Sigmoid colon (tissue), 6 donors: ENCODE measurements at regions not wholly inside any gene's neighbourhood (a gene's known extent, or its start where the extent isn't known, plus 50 kb on each side); places are given as distances from the start of the nearest gene placed in this dataset.

Experiments
- DNase-seq: peaks from one replicate; pipeline ENCODE4 v3.0.0-alpha.2; 2019
- H3K27ac ChIP-seq, 4 donors: fragments of 200-600 bp; sonication (generic); one replicate each; pipeline ENCODE4 v1.5.1; 2016 to 2019; ENCODE audit warnings: mild to moderate bottlenecking in 1 of 4
- H3K27me3 ChIP-seq, 3 donors: fragments of 200-600 bp; sonication (generic); one replicate each; pipeline ENCODE4 v1.5.1; 2019; ENCODE audit warnings: mild to moderate bottlenecking in 1 of 3
- H3K36me3 ChIP-seq, 4 donors: fragments of 200-600 bp; sonication (generic); one replicate each; pipeline ENCODE4 v1.5.1; 2016 to 2019
- H3K4me1 ChIP-seq, 4 donors: fragments of 200-600 bp; sonication (generic); one replicate each; pipeline ENCODE4 v1.5.1; 2017 to 2019
- H3K4me3 ChIP-seq, 4 donors: fragments of 200-600 bp; sonication (generic); one replicate each; pipeline ENCODE4 v1.5.1; 2017 to 2019; ENCODE audit warnings: mild to moderate bottlenecking in 2 of 4, moderate library complexity in 1 of 4
- H3K9me3 ChIP-seq, 4 donors: fragments of 200-600 bp in 3 of 4; sonication (generic) in 3 of 4; one replicate each; pipeline versions ENCODE4 v1.5.1 to v1.6.1; 2013 to 2019
- CTCF ChIP-seq, 4 experiments: fragments of 450-650 bp in 3 of 4; fragments of 200-600 bp in 1 of 4; IDR thresholded peaks; one replicate each; pipeline ENCODE4 v1.5.1; 2016 to 2019; ENCODE audit warnings: antibody characterized with exemption in 4 of 4, mild to moderate bottlenecking in 3 of 4, moderate library complexity in 2 of 4
- EP300 ChIP-seq, 4 donors: sonication (generic); formaldehyde crosslinking; IDR thresholded peaks; one replicate each; pipeline ENCODE4 v1.6.1; 2017; ENCODE audit warnings: antibody characterized with exemption in 4 of 4
- POLR2A ChIP-seq, 2 donors: fragments of 450-650 bp; IDR thresholded peaks; one replicate each; pipeline ENCODE4 v1.6.1; 2016; ENCODE audit warnings: antibody characterized with exemption in 2 of 2, mild to moderate bottlenecking in 2 of 2, moderate library complexity in 2 of 2
- POLR2AphosphoS5 ChIP-seq, 4 donors: sonication (generic); formaldehyde crosslinking; IDR thresholded peaks; one replicate each; pipeline ENCODE4 v1.6.1; 2017; ENCODE audit warnings: antibody characterized with exemption in 4 of 4
- WGBS, 2 donors: extraction: QIAGEN DNeasy Blood & Tissue Kit; methylation state at CpG; one replicate each; pipeline ENCODE4 v1.1.7; 2013; 5-methylcytosine and 5-hydroxymethylcytosine counted together
- intact Hi-C: fragments of 100-400 bp; cut with DNase I; formaldehyde crosslinking; loops from one replicate; pipeline ENCODE4 v1.15.1; 2023
- donor health status: healthy with polysubstance abuse.
- donor health status: healthy.

- Histone ChIP-seq H3K4me1 (no peaks in the 10 kb centered on the region), H3K4me3 (no peak overlapping the region), H3K36me3 (no peaks in the 10 kb centered on the region), H3K27ac (no peak overlapping the region), H3K27me3 (no peaks in the 10 kb centered on the region), H3K9me3 (no peaks in the 10 kb centered on the region)
- TF ChIP-seq POLR2A (IDR thresholded peaks at IDR 0.05) (no peak), EP300 (IDR thresholded peaks at IDR 0.05) (no peak), CTCF (IDR thresholded peaks at IDR 0.05) (no peak), POLR2AphosphoS5 (IDR thresholded peaks at IDR 0.05) (no peak)
- WGBS, 2 donors: 67 to 89% methylated on average over 6 of the region's 6 CpGs
- intact Hi-C loops: no loop called here
- no peak for DNase-seq
Measured at GRCh38 chrX:121504153-121504552, 456.7 kb downstream of the GLUD2 start.

GRCh38 chrX:121546317-121546716 is 498.9 kb downstream of the GLUD2 start:
- no peak for DNase-seq
- Histone ChIP-seq H3K36me3 (no peaks in the 10 kb centered on the region), H3K4me1 (no peaks in the 10 kb centered on the region), H3K9me3 (peaks cover 0 to 2% (median 0%) of the 10 kb centered on the region in 4 donors), H3K27ac (no peak overlapping the region), H3K27me3 (no peaks in the 10 kb centered on the region), H3K4me3 (no peak overlapping the region)
- 88 to 93% methylated on average over 1 of the region's 1 CpG for WGBS, 2 donors
- intact Hi-C loops: no loop called here
- TF ChIP-seq POLR2AphosphoS5 (IDR thresholded peaks at IDR 0.05) (no peak), CTCF (IDR thresholded peaks at IDR 0.05) (no peak), EP300 (IDR thresholded peaks at IDR 0.05) (no peak), POLR2A (IDR thresholded peaks at IDR 0.05) (no peak)

GRCh38 chrX:121558886-121559285 is 511.5 kb downstream of the GLUD2 start:
- H3K27ac ChIP-seq: no peak overlapping the region
- H3K36me3 ChIP-seq: no peaks in the 10 kb centered on the region
- DNase-seq: no peak
- H3K27me3 ChIP-seq: no peaks in the 10 kb centered on the region
- no peak for TF ChIP-seq CTCF (IDR thresholded peaks at IDR 0.05)
- TF ChIP-seq EP300 (IDR thresholded peaks at IDR 0.05): no peak
- no peak for TF ChIP-seq POLR2A (IDR thresholded peaks at IDR 0.05)
- TF ChIP-seq POLR2AphosphoS5 (IDR thresholded peaks at IDR 0.05): no peak
- H3K4me3 ChIP-seq: no peak overlapping the region
- H3K4me1 ChIP-seq: no peaks in the 10 kb centered on the region
- no peaks in the 10 kb centered on the region for H3K9me3 ChIP-seq
- 44 to 55% methylated on average over 2 of the region's 2 CpGs for WGBS, 2 donors
- intact Hi-C loops: no loop called here

- Histone ChIP-seq H3K4me1 (no peaks in the 10 kb centered on the region), H3K36me3 (no peaks in the 10 kb centered on the region), H3K27ac (no peak overlapping the region), H3K27me3 (no peaks in the 10 kb centered on the region), H3K9me3 (no peaks in the 10 kb centered on the region), H3K4me3 (no peak overlapping the region)
- no peak for TF ChIP-seq POLR2A (IDR thresholded peaks at IDR 0.05)
- TF ChIP-seq EP300 (IDR thresholded peaks at IDR 0.05): no peak
- no peak for TF ChIP-seq POLR2AphosphoS5 (IDR thresholded peaks at IDR 0.05)
- TF ChIP-seq CTCF (IDR thresholded peaks at IDR 0.05): no peak
- DNase-seq: no peak
- intact Hi-C loops: no loop called here
Measured at GRCh38 chrX:121562616-121563015, 515.2 kb downstream of the GLUD2 start.

GRCh38 chrX:121569609-121570008 is 522.2 kb downstream of the GLUD2 start:
- no peak for DNase-seq
- TF ChIP-seq CTCF (IDR thresholded peaks at IDR 0.05) (no peak), EP300 (IDR thresholded peaks at IDR 0.05) (no peak), POLR2A (IDR thresholded peaks at IDR 0.05) (no peak), POLR2AphosphoS5 (IDR thresholded peaks at IDR 0.05) (no peak)
- WGBS, 2 donors: 65 to 78% methylated on average over 4 of the region's 4 CpGs
- no peak overlapping the region for H3K27ac ChIP-seq
- H3K4me1 ChIP-seq: no peaks in the 10 kb centered on the region
- no peak overlapping the region for H3K4me3 ChIP-seq
- no peaks in the 10 kb centered on the region for H3K27me3 ChIP-seq
- intact Hi-C loops: no loop called here
- H3K36me3 ChIP-seq: no peaks in the 10 kb centered on the region
- no peaks in the 10 kb centered on the region for H3K9me3 ChIP-seq
